ENCODE measurements at regions not wholly inside any gene's neighbourhood (a gene's known extent, or its start where the extent isn't known, plus 50 kb on each side); places are given as distances from the start of the nearest gene placed in this dataset.

DNA sequence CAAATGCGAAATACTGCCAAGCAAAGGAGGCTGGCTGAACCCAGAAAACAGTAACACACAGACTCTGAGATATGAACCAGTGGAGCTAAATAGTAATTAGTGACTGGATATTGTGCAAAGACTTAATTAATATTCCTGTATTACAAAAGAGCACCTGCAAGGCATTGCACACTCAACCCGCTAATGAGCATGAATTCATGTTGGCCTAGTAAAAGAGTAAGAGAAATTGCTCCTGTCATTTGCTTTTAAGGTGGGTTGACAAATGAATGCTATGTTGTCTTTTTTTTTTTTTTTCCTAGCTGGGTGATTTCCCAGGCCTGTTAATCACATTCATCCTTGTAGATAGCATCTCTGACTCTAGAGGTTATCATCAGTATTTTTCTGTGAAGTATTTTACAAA, 87.0 kb upstream of the CERS6 start:
- no peak for DNase-seq (ENCODE audit: low read depth)
- TF ChIP-seq, protein P1, sequence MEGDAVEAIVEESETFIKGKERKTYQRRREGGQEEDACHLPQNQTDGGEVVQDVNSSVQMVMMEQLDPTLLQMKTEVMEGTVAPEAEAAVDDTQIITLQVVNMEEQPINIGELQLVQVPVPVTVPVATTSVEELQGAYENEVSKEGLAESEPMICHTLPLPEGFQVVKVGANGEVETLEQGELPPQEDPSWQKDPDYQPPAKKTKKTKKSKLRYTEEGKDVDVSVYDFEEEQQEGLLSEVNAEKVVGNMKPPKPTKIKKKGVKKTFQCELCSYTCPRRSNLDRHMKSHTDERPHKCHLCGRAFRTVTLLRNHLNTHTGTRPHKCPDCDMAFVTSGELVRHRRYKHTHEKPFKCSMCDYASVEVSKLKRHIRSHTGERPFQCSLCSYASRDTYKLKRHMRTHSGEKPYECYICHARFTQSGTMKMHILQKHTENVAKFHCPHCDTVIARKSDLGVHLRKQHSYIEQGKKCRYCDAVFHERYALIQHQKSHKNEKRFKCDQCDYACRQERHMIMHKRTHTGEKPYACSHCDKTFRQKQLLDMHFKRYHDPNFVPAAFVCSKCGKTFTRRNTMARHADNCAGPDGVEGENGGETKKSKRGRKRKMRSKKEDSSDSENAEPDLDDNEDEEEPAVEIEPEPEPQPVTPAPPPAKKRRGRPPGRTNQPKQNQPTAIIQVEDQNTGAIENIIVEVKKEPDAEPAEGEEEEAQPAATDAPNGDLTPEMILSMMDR (IDR thresholded peaks at IDR 0.05; ENCODE audit: low read depth, low read length, missing control alignments) = no peak
- no peak overlapping the region for H3K4me3 ChIP-seq (ENCODE audit: low read depth, low read length)

DNA sequence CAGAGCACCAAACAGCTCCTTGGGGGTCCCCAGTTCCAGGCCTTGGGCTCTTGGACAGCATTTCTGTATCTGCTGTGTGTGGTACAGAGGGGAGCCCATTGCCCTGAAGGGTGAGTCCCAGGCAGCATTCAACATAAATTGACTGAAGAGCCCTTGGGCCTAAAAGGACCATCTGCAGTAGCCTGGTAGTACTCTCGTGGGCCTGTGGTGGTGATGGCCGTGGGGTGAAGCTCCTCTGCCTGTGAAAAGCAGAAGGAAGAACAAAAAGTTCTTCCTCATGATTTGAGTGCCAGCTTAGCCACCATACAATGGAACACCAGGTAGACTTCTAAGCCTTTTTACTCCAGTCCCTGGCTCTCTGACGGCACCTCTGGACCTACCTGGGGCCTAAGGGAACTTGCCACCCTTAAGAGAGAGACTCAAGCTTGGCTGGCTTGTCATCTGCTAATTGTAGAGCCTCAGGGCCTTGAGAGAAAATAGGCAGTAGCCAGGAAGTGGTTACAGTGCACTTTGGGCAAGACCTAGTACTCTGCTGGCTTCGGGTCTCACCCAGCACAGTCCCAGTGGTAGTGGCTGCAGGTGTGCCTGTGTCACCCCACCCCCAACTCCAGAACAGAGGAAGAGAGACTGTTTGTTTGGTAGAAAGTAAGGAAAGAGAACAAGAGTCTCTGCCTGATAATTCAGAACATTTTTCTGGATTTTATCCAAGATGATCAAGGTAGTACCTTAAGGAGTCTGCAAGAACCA, 84.6 kb upstream of the CERS6 start:
- no peak overlapping the region for H3K4me3 ChIP-seq (ENCODE audit: low read depth, low read length)
- peak; percentile 29 for DNase-seq (ENCODE audit: low read depth)
- TF ChIP-seq, protein P1 (IDR thresholded peaks at IDR 0.05; ENCODE audit: low read depth, low read length, missing control alignments) = no peak

DNA sequence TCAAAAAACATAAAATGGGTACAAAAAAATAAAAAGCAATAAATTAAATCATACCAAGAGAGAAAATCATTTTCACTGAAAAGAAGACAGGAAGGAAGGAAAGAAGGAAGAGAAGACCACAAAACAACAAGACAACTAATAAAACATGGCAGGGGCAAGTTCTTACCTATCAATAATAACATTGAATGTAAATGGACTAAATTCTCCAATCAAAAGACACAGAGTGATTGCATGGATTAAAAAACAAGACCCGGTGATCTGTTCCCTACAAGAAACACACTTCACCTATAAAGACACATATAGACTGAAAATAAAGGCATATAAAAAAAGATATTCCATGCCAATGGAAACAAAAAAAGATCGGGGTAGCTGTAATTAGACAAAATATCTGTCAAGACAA, 82.6 kb upstream of the CERS6 start:
- TF ChIP-seq, protein P1 (IDR thresholded peaks at IDR 0.05; ENCODE audit: low read depth, low read length, missing control alignments) = no peak
- H3K4me3 ChIP-seq (ENCODE audit: low read depth, low read length) = no peak overlapping the region
- DNase-seq (ENCODE audit: low read depth) = no peak

DNA sequence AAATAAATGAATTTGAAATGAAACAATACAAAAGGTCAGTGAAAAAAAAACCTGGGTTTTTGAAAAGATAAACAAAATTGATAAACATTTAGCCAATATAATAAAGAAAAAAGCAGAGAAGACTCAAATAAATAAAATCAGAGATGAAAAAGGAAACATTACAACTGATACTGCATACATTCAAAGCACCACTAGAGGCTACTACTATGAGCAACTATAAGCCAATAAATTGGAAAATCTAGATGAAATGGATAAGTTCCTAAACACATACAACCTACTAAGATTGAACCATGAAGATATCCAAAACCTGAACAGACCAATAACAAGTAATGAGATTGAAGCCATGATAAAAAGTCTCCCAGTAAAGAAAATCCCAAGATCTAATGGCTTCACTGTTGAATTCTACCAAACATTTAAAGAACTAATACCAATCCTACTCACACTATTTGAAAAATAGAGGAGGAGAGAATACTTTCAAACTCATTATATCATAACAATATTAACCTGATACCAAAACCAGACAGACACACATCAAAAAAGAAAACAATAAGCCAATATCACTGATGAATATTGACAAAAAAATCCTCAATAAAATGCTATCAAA, 80.8 kb upstream of the CERS6 start:
- DNase-seq (ENCODE audit: low read depth) = no peak
- TF ChIP-seq, protein P1 (IDR thresholded peaks at IDR 0.05; ENCODE audit: low read depth, low read length, missing control alignments) = no peak
- H3K4me3 ChIP-seq (ENCODE audit: low read depth, low read length) = no peak overlapping the region

DNA sequence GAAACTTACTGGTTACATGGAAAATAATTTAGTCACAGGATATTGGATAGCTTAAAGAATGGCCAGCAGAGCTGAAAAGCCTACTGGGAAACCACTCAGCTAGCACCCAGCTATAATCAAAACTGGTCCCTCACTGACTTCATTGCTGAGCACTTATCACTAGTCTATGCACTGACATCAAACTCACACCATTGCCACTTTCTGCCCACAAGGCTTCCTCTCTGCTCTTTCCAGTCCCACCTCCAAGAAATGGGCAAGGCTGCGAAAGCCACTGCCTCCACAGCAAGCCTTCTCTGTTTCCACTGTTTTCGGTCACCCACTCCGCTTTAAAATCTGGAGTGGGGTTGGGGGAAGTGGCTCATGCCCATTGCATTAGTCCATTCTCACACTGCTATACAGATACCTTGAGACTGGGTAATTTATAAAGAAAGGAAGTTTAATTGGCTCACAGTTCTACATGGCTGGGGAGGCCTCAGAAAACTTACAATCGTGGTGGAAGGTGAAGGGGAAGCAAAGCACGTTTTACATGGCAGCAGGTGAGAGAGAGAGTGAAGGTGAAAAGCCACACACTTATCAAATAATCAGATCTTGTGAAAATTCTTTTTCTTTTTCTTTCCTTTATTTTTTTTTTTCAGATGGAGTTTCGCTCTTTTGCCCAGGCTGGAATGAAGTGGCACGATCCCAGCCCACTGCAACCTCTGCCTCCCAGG, 77.0 kb upstream of the CERS6 start:
- TF ChIP-seq, protein P1 (IDR thresholded peaks at IDR 0.05; ENCODE audit: low read depth, low read length, missing control alignments) = no peak
- DNase-seq (ENCODE audit: low read depth) = no peak
- H3K4me3 ChIP-seq (ENCODE audit: low read depth, low read length) = no peak overlapping the region

DNA sequence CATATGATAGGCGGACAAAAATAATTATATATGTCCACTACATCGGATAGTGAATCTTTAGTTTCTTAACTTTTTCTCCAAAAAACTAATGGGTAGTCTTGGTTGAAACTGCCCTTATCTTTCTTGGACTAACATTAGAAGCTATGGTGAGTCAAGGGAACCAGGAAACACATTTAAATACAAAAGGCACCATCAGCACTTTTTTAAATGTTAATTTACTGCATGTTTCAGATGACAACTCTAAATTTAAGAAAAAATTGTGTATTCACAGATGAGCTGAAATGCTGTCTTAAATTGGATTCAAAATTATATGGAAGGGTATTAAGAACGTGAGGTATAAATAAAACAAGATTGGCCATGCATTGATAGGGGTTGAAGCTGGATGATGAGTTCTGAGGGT, 75.6 kb upstream of the CERS6 start:
- TF ChIP-seq, protein P1 (IDR thresholded peaks at IDR 0.05; ENCODE audit: low read depth, low read length, missing control alignments) = no peak
- DNase-seq (ENCODE audit: low read depth) = no peak
- no peak overlapping the region for H3K4me3 ChIP-seq (ENCODE audit: low read depth, low read length)
